ENCODE measurements at regions not wholly inside any gene's neighbourhood (a gene's known extent, or its start where the extent isn't known, plus 50 kb on each side); places are given as distances from the start of the nearest gene placed in this dataset.

DNA sequence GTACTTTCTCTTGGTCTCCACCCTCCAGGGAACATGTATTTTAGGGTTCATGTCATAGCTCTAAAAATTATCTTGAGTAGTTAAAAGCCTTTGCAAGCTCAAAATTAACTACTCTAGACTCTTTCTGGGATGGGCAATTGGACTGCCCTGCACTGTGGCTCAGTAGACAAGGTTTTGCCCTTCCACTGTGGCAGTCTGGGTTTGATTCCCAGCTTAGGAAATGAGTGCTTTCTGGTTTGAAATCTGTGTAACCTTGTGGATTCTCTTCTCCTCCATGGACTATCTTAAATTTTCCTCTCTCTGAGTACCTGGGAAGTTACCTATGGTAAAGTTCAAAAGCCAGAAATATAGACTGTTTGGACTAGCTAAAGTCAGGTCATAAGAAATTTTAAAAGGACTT lies 94.6 kb upstream of the UST start:
- no peak for DNase-seq (ENCODE audit: low read depth in 2 of 2)

DNA sequence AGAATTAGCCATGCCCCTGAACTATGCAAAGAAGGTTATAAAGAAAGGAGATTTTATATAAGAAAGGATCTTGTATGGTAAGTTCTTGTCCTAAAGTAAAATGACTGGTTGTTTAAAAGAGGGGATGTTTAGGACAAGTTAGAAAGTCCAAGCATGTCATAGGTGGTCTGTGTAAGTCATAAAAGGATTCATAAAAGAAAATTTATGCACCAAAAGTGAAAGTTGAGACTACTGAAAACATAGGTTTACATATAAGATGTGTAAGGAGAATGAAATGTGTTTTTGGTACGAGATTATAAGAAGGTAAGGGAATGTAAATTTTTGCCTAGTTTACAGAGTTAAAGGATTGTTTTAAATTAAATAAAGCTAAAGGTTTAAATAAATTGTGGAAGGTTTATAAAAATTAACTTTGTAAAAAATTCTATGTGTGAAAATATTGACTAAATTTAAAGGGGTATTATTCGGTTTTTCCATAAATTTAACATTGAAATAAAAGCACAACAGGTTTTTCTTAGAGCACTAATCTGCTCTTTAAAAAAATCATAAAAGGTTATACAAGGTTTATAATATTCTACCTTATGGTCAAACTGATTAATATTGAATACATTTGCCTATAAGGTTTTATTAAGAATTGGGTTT lies 93.6 kb upstream of the UST start:
- DNase-seq (ENCODE audit: low read depth in 2 of 2) = no peak

DNA sequence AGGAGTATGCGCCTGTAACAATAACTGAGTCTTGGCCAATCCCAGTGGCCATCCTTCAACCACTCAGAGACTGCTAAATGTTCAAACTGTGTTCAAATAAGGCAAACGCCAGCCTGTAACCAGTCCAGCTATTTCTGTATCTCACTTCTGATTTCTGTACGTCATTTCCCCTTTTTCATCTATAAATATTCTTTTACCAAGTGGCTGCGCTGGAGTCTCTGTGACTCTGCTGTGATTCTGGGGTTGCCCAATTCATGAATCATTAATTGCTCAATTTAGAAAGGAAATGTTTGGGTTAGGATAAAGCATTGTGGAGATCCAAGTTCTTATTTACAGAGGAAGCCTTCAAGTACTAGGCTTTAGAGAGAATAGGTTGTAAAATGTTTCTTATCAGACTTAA lies 89.8 kb upstream of the UST start:
- no peak for DNase-seq (ENCODE audit: low read depth in 2 of 2)

DNA sequence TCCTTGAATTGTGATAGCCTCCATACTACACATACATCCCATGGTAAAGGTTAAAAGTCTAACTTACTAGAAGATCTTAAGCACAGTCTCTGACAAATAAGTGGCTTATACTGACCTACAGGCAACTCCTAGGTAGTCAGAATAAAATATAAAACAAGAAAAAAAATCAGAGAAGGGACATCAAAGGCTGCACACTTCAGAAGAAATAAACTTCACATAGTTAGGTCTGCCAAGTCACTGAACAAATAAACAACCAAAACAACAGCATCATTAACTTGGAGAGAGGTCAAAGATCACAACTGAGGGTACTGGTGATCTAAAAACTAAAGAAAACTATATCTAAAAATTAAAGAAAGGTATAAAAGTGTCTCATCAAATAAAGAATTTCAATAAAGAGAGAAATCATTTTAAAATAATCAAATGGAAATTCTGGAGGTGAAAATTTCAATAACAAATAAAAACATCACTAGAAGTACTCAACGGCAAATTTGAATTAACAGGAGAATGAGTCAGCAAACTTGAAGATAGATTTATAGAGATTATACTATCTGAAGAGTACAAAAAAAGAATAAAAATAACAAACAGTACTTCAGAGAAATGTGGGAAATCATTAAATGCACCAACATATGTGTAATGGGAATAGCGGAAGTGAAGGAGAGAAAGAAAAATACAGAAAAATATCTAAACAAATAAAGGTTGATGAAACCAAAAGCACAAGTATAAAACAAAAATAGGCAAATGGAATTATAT lies 88.0 kb upstream of the UST start:
- DNase-seq (ENCODE audit: low read depth in 2 of 2) = no peak

DNA sequence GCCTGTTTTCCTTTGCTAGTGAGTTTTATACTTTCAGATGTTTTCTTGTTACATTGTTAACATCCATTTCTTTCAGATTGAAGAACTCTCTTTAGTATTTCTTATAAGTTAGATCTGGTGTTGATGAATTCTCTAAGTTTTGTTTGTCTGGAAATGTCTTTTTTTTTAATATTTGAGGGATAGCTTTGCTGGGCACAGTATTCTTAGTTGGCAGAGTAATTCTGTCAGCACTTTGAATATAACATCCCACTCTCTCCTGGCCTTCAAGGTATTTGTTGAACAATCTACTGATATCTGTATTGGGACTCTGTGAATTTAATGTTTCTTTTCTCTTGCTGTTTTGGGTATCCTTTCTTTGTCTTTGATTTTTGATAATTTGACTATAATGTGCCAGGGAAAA lies 79.4 kb upstream of the UST start:
- no peak for DNase-seq (ENCODE audit: low read depth in 2 of 2)

DNA sequence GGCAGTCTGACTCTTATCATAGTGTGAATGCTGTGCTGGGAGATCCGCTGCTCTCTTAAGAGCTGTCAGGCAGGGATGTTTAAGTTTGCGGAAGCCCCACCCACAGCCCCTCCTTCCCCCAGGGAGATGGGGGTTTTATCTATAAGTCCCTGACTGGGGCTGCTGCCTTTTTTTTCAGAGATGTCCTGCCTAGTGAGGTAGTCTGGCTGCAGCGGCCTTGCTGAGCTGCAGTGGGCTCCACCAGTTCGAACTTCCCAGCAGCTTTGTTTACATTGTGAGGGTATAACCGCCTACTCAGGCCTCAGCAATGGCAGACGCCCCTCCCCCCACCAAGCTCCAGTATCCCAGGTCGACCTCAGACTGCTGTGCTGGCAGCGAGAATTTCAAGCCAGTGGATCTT lies 75.7 kb upstream of the UST start:
- DNase-seq (ENCODE audit: low read depth in 2 of 2) = no peak

DNA sequence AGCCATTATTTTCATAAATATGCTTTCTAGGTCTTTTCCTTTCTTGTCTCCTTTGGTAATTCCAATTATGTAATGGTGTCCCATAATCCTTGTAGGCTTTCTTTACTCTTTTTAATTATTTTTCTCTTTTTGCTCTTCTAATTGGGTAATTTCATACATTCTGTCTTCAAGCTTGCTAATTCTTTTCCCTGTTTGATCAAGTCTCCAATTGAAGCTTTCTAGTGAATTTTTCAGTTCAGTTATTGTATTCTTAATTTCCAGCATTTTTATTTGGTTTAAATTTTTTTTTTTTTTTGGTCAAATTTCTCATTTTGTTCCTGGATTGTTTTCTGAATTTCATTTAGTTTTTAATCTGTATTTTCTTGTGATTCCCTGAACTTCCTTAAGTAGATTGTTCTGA lies 74.9 kb upstream of the UST start:
- no peak for DNase-seq (ENCODE audit: low read depth in 2 of 2)

DNA sequence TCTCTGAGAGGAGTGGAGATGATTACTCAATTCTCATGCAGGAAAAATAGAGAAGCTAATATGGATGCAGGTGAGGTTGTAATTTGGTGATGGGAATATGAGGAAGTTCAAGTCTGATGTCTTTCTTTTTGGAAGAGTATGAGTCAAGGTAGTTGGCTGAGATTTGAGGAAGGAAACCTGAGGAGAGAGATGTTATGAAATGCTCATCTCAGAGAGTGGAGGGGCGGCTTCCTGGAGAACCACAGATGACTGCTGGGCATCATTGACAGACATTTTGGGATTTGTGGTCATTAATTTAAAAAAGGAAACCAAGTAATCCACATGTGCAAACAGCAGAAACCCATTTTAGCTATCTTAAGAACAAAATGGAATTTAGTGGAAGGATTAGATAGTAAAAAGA lies 72.5 kb upstream of the UST start:
- DNase-seq (ENCODE audit: low read depth in 2 of 2) = no peak

DNA sequence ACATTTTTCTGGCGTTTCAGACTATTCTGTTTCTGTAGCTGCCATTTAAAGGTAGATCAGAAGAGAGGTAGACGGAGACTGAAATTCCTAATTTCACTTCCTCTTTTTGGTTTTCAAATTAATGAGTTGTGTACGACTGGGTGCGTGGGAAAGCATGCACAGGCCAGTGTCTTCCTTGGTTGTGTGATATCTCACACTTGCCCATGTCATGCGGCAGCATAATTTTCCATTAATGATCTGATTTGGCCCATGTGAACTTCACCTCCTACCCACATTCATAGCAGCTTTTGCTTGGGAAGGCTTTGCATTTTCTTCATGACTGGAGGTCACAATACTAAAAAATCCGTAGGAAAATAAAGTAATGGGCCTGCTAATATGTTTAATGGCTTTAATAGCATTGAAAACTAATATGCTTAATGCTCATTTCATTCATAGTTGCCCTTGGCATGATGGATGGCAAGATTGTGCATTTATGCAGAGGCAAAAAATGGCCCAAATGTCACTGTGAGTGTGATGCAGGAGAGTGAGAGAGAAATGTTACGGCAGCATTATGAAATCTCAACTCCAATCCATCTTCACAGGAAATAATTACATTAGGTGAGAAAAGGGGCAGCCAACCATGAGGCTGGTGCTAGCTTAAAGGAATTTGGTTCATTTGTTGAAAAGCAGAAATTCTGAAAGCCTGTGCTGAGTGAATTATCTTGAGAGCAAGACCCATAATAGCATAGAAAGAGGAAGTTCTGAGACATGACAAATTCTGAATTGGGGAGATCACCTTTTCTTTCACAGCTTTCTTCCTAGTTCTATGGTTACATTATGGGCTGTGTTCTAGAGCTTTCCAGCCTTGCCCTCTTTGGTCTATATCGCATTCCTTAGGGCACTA lies 69.0 kb upstream of the UST start:
- no peak for DNase-seq (ENCODE audit: low read depth in 2 of 2)

DNA sequence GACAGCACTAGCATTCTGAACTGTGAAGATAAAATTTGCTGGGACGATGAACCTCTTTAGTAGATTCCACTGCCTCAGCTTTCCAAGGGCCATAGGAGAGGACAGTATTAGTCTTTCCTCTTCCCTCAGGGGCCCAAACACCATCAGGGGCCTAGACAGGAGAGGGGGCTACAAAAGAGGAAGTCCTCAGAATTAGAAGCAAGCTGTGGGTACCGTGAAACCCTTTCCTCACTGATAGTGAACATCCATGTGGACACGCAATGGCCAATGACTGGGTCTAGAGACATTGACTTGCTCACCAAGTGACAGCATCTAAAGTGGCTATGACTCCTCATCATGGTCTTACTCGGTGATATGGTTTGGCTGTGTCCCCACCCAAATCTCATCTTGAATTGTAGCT lies 68.1 kb upstream of the UST start:
- no peak for DNase-seq (ENCODE audit: low read depth in 2 of 2)

DNA sequence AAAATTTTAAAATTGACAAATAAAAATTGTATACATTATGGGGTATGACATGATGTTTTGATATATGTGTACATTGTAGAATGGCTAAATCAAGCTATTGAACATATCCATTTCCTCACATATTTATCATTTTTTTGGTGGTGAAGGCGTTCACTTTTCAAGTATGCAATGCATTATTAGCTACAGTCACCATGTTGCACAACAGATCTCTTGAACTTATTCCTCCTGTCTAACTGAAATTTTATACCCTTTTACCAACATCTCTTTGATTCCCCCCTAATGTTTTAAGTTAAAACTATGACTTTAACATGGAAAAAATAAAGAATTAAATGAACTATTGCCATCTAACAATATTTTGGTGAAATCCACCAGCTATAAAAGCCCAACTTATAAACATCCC lies 65.2 kb upstream of the UST start:
- DNase-seq (ENCODE audit: low read depth in 2 of 2) = no peak

DNA sequence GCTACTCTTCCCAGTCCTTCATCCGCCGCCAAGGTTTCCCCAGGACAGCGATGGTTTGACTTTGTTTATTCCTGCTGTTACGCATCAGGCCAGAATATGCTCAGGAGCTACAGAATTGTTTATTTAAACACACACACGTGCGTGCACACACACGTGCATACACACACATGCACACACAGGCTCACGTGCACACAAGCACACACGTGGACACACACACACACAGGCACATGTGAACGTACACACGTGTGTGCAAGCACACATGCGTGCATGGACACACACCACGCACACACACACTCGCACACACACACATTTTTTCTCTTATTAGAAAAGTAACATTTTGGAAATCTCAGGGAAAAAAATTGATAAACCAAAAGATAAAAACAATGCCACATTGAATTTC lies 64.6 kb upstream of the UST start:
- no peak for DNase-seq (ENCODE audit: low read depth in 2 of 2)

DNA sequence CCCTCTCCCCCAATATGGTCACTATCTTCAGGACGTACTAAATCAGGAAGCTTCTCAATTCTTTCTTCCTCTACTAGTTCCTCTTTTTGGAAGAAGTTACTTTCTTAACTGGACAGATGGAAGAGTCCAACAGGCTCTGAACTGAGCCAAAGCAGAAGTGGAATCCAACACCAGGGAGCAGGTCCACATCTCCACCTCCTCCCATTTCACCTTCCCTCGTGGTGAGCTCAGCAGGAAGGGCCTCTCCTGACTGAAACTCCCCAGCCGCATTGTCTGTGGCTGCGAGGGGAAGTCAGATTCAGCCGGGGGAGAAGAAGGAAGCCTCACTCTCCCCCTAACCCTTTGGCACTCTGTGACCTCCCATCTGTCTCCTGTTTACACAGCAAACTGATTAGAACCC lies 63.8 kb upstream of the UST start:
- no peak for DNase-seq (ENCODE audit: low read depth in 2 of 2)

DNA sequence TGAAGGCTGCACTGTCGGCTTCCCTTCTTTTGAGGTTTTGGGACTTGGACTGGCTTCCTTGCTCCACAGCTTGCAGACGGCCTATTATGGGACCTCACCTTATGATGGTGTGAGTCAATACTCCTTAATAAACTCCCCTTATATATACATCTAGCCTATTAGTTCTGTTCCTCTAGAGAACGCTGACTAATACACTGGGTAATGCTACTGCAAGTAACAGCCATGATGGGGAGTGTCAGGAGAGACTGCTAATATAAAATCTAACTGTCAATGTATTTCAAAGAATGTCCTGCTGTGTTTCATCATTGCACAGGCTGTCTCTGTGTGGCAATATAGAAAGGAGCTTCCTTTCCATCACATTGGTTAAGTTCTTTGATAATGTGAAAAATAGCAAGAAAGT lies 57.7 kb upstream of the UST start:
- DNase-seq (ENCODE audit: low read depth in 2 of 2) = no peak

DNA sequence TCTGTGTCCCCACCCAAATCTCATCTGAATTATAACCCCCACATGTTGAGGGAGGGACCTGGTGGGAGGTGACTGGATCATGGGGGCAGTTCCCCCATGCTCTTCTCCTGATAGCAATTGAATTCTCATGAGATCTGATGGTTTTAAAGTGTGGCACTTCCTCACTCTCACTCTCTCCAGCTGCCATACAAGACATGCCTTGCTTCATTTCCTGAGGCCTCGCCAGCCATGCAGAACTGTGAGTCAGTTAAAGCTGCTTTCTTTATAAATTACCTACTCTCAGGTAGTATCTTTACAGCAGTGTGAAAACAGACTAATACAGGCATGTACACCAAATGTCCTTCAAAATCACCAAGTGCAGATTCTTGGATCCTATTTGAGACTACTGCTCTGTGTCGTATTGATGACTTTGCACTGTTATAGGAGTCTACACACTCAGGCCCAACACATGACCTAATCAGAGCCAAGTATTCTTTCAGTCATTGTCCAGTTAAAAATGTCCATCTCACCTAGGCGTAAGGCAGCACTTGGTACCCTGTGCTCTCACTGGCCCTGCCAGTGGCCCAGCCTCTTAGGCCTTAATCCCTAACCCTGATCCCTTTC lies 52.8 kb upstream of the UST start:
- DNase-seq (ENCODE audit: low read depth in 2 of 2) = no peak

All from dermis microvascular lymphatic vessel endothelial cell (primary cell).